KMS-11 (cell line): ENCODE measurements at regions not wholly inside any gene's neighbourhood (a gene's known extent, or its start where the extent isn't known, plus 50 kb on each side); places are given as distances from the start of the nearest gene placed in this dataset.

ENCODE experiments used
- H2AFZ ChIP-seq: fragments of 200-600 bp; sonication (generic); 2 replicates; pipeline ENCODE4 v1.6.1; 2016; ENCODE audit warnings: antibody characterized with exemption, mixed run types, low read depth
- H3K27ac ChIP-seq: fragments of 200-600 bp; sonication (generic); 2 replicates; pipeline ENCODE4 v1.6.1; 2016; ENCODE audit warnings: mild to moderate bottlenecking, mixed run types
- H3K27me3 ChIP-seq: fragments of 200-600 bp; sonication (generic); 2 replicates; pipeline ENCODE4 v1.6.1; 2017; ENCODE audit warnings: mild to moderate bottlenecking, low read depth, mixed run types, moderate library complexity; ENCODE audit not compliant: insufficient read depth
- H3K36me3 ChIP-seq: fragments of 200-600 bp; sonication (generic); 2 replicates; pipeline ENCODE4 v1.6.1; 2017; ENCODE audit warnings: mild to moderate bottlenecking, mixed run types; ENCODE audit not compliant: insufficient read depth
- H3K4me1 ChIP-seq: fragments of 200-600 bp; sonication (generic); 2 replicates; pipeline ENCODE4 v1.6.1; 2016; ENCODE audit warnings: mild to moderate bottlenecking, low read depth, mixed run types; ENCODE audit not compliant: poor library complexity, severe bottlenecking
- H3K4me2 ChIP-seq: fragments of 200-600 bp; sonication (generic); 2 replicates; pipeline ENCODE4 v1.7.0; 2016; ENCODE audit warnings: mild to moderate bottlenecking, mixed run types
- H3K4me3 ChIP-seq: fragments of 200-600 bp; sonication (generic); IDR thresholded peaks from 2 replicates; pipeline ENCODE4 v1.6.1; 2017; ENCODE audit warnings: low read depth, low read length, mixed read lengths; ENCODE audit not compliant: insufficient read depth
- H3K79me2 ChIP-seq: fragments of 200-600 bp; sonication (generic); 2 replicates; pipeline ENCODE4 v1.6.1; 2016; ENCODE audit warnings: low read depth, mixed run types; ENCODE audit not compliant: insufficient read depth
- H3K9ac ChIP-seq: fragments of 200-600 bp; sonication (generic); 2 replicates; pipeline ENCODE4 v1.6.1; 2016; ENCODE audit warnings: mild to moderate bottlenecking, mixed run types
- H4K20me1 ChIP-seq: fragments of 200-600 bp; sonication (generic); 2 replicates; pipeline ENCODE4 v1.6.1; 2016; ENCODE audit warnings: mild to moderate bottlenecking, mixed run types; ENCODE audit not compliant: insufficient read depth
- TF ChIP-seq, protein P1 (sequence below): fragments of 200-600 bp; sonication (generic); conservative IDR thresholded peaks from 2 replicates; pipeline ENCODE4 v1.6.1; 2017; ENCODE audit warnings: low read depth, mild to moderate bottlenecking, antibody characterized with exemption, low read length, moderate library complexity, mixed read lengths

DNA sequence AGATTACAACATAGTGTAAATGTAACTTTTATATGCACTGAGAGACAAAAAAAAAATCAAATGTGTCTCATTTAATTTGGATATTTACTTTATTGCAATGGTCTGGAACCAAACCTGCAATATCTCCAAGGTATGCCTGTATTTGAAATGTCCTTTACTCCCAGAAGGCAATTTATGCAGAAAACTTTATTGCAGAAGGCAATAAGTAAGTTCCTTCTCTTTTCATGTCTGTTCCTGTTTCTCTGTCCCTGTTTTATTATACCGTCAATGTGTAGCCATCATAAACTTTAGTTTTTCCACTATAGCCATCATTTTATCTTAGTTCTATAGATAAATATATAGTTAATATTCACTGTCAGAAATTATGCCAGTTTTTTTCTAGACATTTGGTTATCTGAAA lies 513.1 kb upstream of the FAM98A start:
- TF ChIP-seq, protein P1, sequence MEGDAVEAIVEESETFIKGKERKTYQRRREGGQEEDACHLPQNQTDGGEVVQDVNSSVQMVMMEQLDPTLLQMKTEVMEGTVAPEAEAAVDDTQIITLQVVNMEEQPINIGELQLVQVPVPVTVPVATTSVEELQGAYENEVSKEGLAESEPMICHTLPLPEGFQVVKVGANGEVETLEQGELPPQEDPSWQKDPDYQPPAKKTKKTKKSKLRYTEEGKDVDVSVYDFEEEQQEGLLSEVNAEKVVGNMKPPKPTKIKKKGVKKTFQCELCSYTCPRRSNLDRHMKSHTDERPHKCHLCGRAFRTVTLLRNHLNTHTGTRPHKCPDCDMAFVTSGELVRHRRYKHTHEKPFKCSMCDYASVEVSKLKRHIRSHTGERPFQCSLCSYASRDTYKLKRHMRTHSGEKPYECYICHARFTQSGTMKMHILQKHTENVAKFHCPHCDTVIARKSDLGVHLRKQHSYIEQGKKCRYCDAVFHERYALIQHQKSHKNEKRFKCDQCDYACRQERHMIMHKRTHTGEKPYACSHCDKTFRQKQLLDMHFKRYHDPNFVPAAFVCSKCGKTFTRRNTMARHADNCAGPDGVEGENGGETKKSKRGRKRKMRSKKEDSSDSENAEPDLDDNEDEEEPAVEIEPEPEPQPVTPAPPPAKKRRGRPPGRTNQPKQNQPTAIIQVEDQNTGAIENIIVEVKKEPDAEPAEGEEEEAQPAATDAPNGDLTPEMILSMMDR: no peak
- Histone ChIP-seq H3K36me3 (no peaks in the 10 kb centered on the region), H3K79me2 (no peaks in the 10 kb centered on the region), H3K4me3 (no peak overlapping the region), H3K4me1 (no peaks in the 10 kb centered on the region), H3K27me3 (no peaks in the 10 kb centered on the region), H3K4me2 (no peak overlapping the region), H4K20me1 (no peaks in the 10 kb centered on the region), H3K27ac (no peak overlapping the region), H3K9ac (no peak overlapping the region), H2AFZ (no peak overlapping the region)

DNA sequence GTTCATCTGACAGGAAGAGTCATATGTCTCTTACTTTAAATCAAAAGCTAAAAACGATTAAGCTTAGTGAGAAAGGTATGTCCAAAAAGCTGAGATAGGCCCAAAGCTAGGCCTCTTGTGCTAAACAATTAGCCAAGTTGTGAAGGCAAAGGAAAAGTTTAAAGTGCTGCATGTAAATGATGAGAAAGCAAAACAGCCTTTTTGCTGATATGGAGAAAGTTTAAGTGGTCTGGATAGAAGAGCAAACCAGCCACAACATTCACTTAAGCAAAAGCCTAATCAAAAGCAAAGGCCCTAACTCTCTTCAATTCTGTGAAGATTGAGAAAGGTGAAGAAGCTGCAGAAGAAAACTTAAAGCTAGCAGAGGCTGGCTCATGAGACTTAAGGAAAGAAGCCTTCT lies 511.3 kb upstream of the FAM98A start:
- Histone ChIP-seq H3K27me3 (no peaks in the 10 kb centered on the region), H3K4me3 (no peak overlapping the region), H3K79me2 (no peaks in the 10 kb centered on the region), H3K9ac (no peak overlapping the region), H3K36me3 (no peaks in the 10 kb centered on the region), H3K4me2 (no peak overlapping the region), H4K20me1 (no peaks in the 10 kb centered on the region), H3K27ac (no peak overlapping the region), H3K4me1 (no peaks in the 10 kb centered on the region), H2AFZ (no peak overlapping the region)
- TF ChIP-seq, protein P1: no peak

DNA sequence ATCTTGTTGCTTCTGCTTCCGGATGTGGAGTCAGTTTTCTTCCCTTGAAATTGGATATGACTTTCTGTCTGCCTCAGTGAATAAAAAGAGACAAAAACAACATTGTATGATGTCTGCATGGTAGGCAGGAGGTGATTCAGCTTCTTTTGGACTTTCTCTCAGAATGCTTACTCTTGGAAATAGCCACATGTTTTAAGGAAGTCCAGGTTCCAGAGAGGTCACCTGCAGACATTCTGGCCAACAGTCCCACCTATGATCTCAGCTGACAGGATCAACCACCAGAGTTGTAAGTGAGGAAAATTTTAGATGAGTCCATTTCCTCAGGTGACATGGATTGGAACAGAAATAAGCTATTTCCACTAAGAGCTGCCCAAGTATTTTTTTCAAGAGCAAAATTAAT lies 508.7 kb upstream of the FAM98A start:
- Histone ChIP-seq H2AFZ (no peak overlapping the region), H3K79me2 (no peaks in the 10 kb centered on the region), H4K20me1 (no peaks in the 10 kb centered on the region), H3K36me3 (no peaks in the 10 kb centered on the region), H3K4me3 (no peak overlapping the region), H3K27ac (no peak overlapping the region), H3K4me2 (no peak overlapping the region), H3K27me3 (no peaks in the 10 kb centered on the region), H3K9ac (no peak overlapping the region), H3K4me1 (peaks cover 7% of the 10 kb centered on the region)
- TF ChIP-seq, protein P1: no peak

DNA sequence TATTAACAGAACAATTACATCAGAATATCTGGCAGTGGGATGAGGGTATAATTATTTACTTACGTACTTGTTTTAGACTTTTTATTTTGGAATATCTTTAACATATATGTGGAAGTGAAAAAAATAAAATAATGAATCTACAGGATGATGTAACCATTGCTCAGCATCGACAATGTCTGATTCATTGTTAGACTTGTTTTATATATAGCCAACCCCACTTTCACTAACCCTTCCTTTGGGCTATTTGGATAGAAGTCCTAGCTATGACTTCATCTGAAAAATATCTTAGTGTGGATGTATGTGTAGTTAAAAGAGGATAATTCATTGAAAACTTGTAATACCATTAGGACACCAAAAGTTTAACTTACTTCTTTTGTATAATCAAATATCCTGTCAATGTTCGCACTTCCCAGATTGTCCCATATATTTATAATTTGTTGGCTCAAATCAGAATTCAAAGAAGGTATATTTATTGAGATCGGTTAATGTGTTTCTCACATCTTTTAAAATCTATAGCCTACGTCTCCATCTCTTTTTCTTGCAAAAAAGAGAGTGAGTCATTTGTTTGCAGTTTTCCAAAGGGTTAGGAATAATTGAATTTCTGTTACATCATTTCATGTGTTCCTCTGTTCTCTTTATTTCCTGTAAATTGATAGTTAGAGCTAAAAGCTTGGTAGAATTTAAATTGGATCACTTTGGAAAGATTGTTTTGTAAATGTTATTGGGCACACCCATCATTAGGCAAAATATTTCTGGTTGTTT lies 506.1 kb upstream of the FAM98A start:
- TF ChIP-seq, protein P1: no peak
- peaks cover 7% of the 10 kb centered on the region for H3K4me1 ChIP-seq
- no peak overlapping the region for H2AFZ ChIP-seq
- no peak overlapping the region for H3K4me3 ChIP-seq
- H4K20me1 ChIP-seq: no peaks in the 10 kb centered on the region
- H3K27me3 ChIP-seq: no peaks in the 10 kb centered on the region
- H3K9ac ChIP-seq: no peak overlapping the region
- H3K36me3 ChIP-seq: no peaks in the 10 kb centered on the region
- no peaks in the 10 kb centered on the region for H3K79me2 ChIP-seq
- H3K27ac ChIP-seq: no peak overlapping the region
- no peak overlapping the region for H3K4me2 ChIP-seq
